GM13976 (cell line): ENCODE measurements at regions not wholly inside any gene's neighbourhood (a gene's known extent, or its start where the extent isn't known, plus 50 kb on each side); places are given as distances from the start of the nearest gene placed in this dataset.

ENCODE experiments used
- DNase-seq: peaks from one replicate; pipeline ENCODE4 v3.0.0; 2012; ENCODE audit warnings: low spot score
- CTCF ChIP-seq: IDR thresholded peaks from 2 replicates; pipeline ENCODE4 v1.5.1; 2012; ENCODE audit warnings: borderline replicate concordance, mild to moderate bottlenecking; ENCODE audit not compliant: insufficient read depth; ENCODE audit errors: extremely low read depth, missing control alignments, control extremely low read depth
- in situ Hi-C: fragments of 300-500 bp; cut with MboI; formaldehyde crosslinking; loops from one replicate; pipeline ENCODE4 v1.12.0; 2022; ENCODE audit warnings: low sequenced_read_pairs, mixed read lengths, inconsistent platforms; ENCODE audit not compliant: unreplicated experiment

- no peak for DNase-seq
- in situ Hi-C loops: no loop called here
- no peak for TF ChIP-seq CTCF
Observed at GRCh38 chr13:34816908-34817665, 125.0 kb upstream of the NBEA start.

- no peak for TF ChIP-seq CTCF
- in situ Hi-C loops: no loop called here
- no peak for DNase-seq
Observed at GRCh38 chr13:34822650-34823049, 119.4 kb upstream of the NBEA start.

GRCh38 chr13:34826432-34826831 lies 115.6 kb upstream of the NBEA start:
- TF ChIP-seq CTCF: no peak
- in situ Hi-C loops: no loop called here
- no peak for DNase-seq

- no peak for DNase-seq
- TF ChIP-seq CTCF: no peak
- in situ Hi-C loops: no loop called here
Observed at GRCh38 chr13:34833562-34834182, 108.4 kb upstream of the NBEA start.

- no peak for TF ChIP-seq CTCF
- in situ Hi-C loops: no loop called here
- DNase-seq: no peak
Observed at GRCh38 chr13:34842466-34842865, 99.6 kb upstream of the NBEA start.

GRCh38 chr13:34847766-34848165 lies 94.3 kb upstream of the NBEA start:
- no peak for TF ChIP-seq CTCF
- DNase-seq: no peak
- in situ Hi-C loops: no loop called here

GRCh38 chr13:34849406-34849805 lies 92.7 kb upstream of the NBEA start:
- TF ChIP-seq CTCF: no peak
- DNase-seq: no peak
- in situ Hi-C loops: no loop called here
